MCF 10A (cell line): ENCODE measurements at regions not wholly inside any gene's neighbourhood (a gene's known extent, or its start where the extent isn't known, plus 50 kb on each side); places are given as distances from the start of the nearest gene placed in this dataset.
"Not testable (repeated sequence)": the region's sequence is repeated elsewhere in the genome, so short reads cannot be mapped to it uniquely, and the experiment has no call there.

Experiments
- BruUV-seq: library from RNA; stranded (reverse); fragments of 400-500 nt; replicated peaks from 2 replicates; lab custom pipeline; 2021; lab: Mats Ljungman, UMichigan
- CTCF ChIA-PET: fragments of 300-600 bp; sonication (Branson Sonifier 250); formaldehyde crosslinking; extraction: SDS; loops from one replicate; lab custom pipeline; 2021; ENCODE audit warnings: antibody characterized with exemption, inconsistent platforms; lab: Yijun Ruan, JAX
- POLR2A ChIA-PET: fragments of 300-600, 350-650 bp; sonication (Branson Sonifier 250); formaldehyde crosslinking; extraction: SDS; loops from one replicate; lab custom pipeline; 2020; ENCODE audit warnings: antibody characterized with exemption, inconsistent platforms; lab: Yijun Ruan, JAX
- DNase-seq: peaks from one replicate; pipeline ENCODE4 v3.0.0-alpha.2; 2018; ENCODE audit not compliant: unreplicated experiment
- H3K27ac Mint-ChIP-seq: one replicate; pipeline ENCODE4 v1.8.0; 2022; ENCODE audit warnings: mild to moderate bottlenecking, low read depth, mixed read lengths; ENCODE audit not compliant: unreplicated experiment
- H3K27me3 Mint-ChIP-seq: one replicate; pipeline ENCODE4 v1.8.0; 2022; ENCODE audit warnings: mixed read lengths; ENCODE audit not compliant: insufficient read depth, unreplicated experiment
- H3K36me3 Mint-ChIP-seq: one replicate; pipeline ENCODE4 v1.8.0; 2022; ENCODE audit warnings: mild to moderate bottlenecking, moderate library complexity, mixed read lengths; ENCODE audit not compliant: insufficient read depth, unreplicated experiment
- H3K4me1 Mint-ChIP-seq: one replicate; pipeline ENCODE4 v1.8.0; 2022; ENCODE audit warnings: mixed read lengths; ENCODE audit not compliant: insufficient read depth, unreplicated experiment
- H3K4me3 Mint-ChIP-seq: one replicate; pipeline ENCODE4 v1.8.0; 2022; ENCODE audit warnings: mild to moderate bottlenecking, moderate library complexity, mixed read lengths; ENCODE audit not compliant: unreplicated experiment
- H3K9me3 Mint-ChIP-seq: one replicate; pipeline ENCODE4 v1.8.0; 2022; ENCODE audit warnings: mixed read lengths; ENCODE audit not compliant: unreplicated experiment
- CTCF ChIP-seq: fragments of 200-600 bp; IDR thresholded peaks from one replicate; pipeline ENCODE4 v1.8.0; 2022; ENCODE audit warnings: antibody characterized with exemption, mild to moderate bottlenecking; ENCODE audit not compliant: unreplicated experiment
- intact Hi-C: fragments of 100-400 bp; cut with micrococcal nuclease; formaldehyde crosslinking; loops from 2 replicates; pipeline ENCODE4 v1.14.1; 2022

GRCh38 chr13:67390462-67391086 is 160.4 kb upstream of the PCDH9 start:
- intact Hi-C loops = no loop called here
- ChIA-PET POLR2A (interaction anchor here (0.6 to 1.3 kb wide), 2 partner anchors 19 to 798 kb away, joined by 3 to 4 read pairs; no protein-coding TSS in a partner anchor), CTCF (interaction anchor here (1.0 kb wide), 1 partner anchor 11 kb away, joined by 3 read pairs; no protein-coding TSS in a partner anchor)
- Mint-ChIP-seq H3K27ac (peak overlapping the region; percentile 8), H3K27me3 (no peaks in the 10 kb centered on the region), H3K4me3 (no peak overlapping the region), H3K36me3 (no peaks in the 10 kb centered on the region), H3K9me3 (no peaks in the 10 kb centered on the region), H3K4me1 (peaks cover 3% of the 10 kb centered on the region)
- peak; percentile 20 for DNase-seq
- TF ChIP-seq CTCF = no peak
- BruUV-seq = no TSS peak

- H3K36me3 Mint-ChIP-seq = no peaks in the 10 kb centered on the region
- peak overlapping the region; percentile 1 for H3K27ac Mint-ChIP-seq
- intact Hi-C loops = no loop called here
- no peaks in the 10 kb centered on the region for H3K27me3 Mint-ChIP-seq
- no peak for DNase-seq
- no peak for TF ChIP-seq CTCF
- POLR2A ChIA-PET = no interaction called here
- no peak overlapping the region for H3K4me3 Mint-ChIP-seq
- no TSS peak for BruUV-seq
- no peaks in the 10 kb centered on the region for H3K4me1 Mint-ChIP-seq
- CTCF ChIA-PET = interaction anchor here (0.7 kb wide), 2 partner anchors 44 to 46 kb away, joined by 3 to 4 read pairs; no protein-coding TSS in a partner anchor
- no peaks in the 10 kb centered on the region for H3K9me3 Mint-ChIP-seq
These were observed 159.0 kb upstream of the PCDH9 start for GRCh38 chr13:67389171-67389570.

- H3K36me3 Mint-ChIP-seq, BruUV-seq, H3K4me3 Mint-ChIP-seq, intact Hi-C loops, H3K27me3 Mint-ChIP-seq, H3K9me3 Mint-ChIP-seq: not testable (repeated sequence)
- peak; percentile 76 for DNase-seq
- POLR2A ChIA-PET = interaction anchor here (2.7 kb wide), 1 partner anchor 10 kb away, joined by 8 read pairs; no protein-coding TSS in a partner anchor
- peaks cover 11% of the 10 kb centered on the region for H3K4me1 Mint-ChIP-seq
- CTCF ChIA-PET = interaction anchor here (0.8 to 1.0 kb wide), 3 partner anchors 33 to 145 kb away, joined by 3 to 5 read pairs (median 5); no protein-coding TSS in a partner anchor
- peak overlapping the region; percentile 70 for H3K27ac Mint-ChIP-seq
These were observed 153.1 kb upstream of the PCDH9 start for GRCh38 chr13:67383109-67383757.

GRCh38 chr13:67377919-67378318 is 147.8 kb upstream of the PCDH9 start:
- no peak for DNase-seq
- H3K4me3 Mint-ChIP-seq = no peak overlapping the region
- TF ChIP-seq CTCF = no peak
- CTCF ChIA-PET = no interaction called here
- intact Hi-C loops = no loop called here
- no peaks in the 10 kb centered on the region for H3K9me3 Mint-ChIP-seq
- POLR2A ChIA-PET = no interaction called here
- no TSS peak for BruUV-seq
- no peaks in the 10 kb centered on the region for H3K36me3 Mint-ChIP-seq
- H3K27me3 Mint-ChIP-seq = no peaks in the 10 kb centered on the region
- H3K4me1 Mint-ChIP-seq = peaks cover 11% of the 10 kb centered on the region
- no peak overlapping the region for H3K27ac Mint-ChIP-seq
